ENCODE measurements at regions not wholly inside any gene's neighbourhood (a gene's known extent, or its start where the extent isn't known, plus 50 kb on each side); places are given as distances from the start of the nearest gene placed in this dataset.
"Not testable (repeated sequence)": the region's sequence is repeated elsewhere in the genome, so short reads cannot be mapped to it uniquely, and the experiment has no call there.

GRCh38 chr22:16665610-16666009 is 73.0 kb upstream of the CCT8L2 start:
- H3K4me1 ChIP-seq (ENCODE audit: insufficient read depth, low read length, poor library complexity, severe bottlenecking); intact Hi-C loops (cut with micrococcal nuclease; ENCODE audit: unreplicated experiment); H4K20me1 ChIP-seq (ENCODE audit: insufficient read depth, low read length); H3K9me3 ChIP-seq (ENCODE audit: low read length); CTCF ChIA-PET (ENCODE audit: unreplicated experiment); H3K27ac ChIP-seq (ENCODE audit: low read depth, low read length, poor library complexity, severe bottlenecking); BruUV-seq (replicated peaks); H2AFZ ChIP-seq (ENCODE audit: low read length); H3K4me3 ChIP-seq (ENCODE audit: low read depth, low read length, poor library complexity, severe bottlenecking); H3K79me2 ChIP-seq (ENCODE audit: insufficient read depth, low read depth, low read length); H3K36me3 ChIP-seq (ENCODE audit: insufficient read depth, low read length); H3K4me2 ChIP-seq (ENCODE audit: low read length); H3K9me2 ChIP-seq (ENCODE audit: insufficient read depth, low read length); POLR2A ChIA-PET; DNase-seq (ENCODE audit: low spot score): not testable (repeated sequence)

- H3K36me3 ChIP-seq (ENCODE audit: insufficient read depth, low read length); H3K4me2 ChIP-seq (ENCODE audit: low read length); H3K4me3 ChIP-seq (ENCODE audit: low read depth, low read length, poor library complexity, severe bottlenecking); H3K9me3 ChIP-seq (ENCODE audit: low read length); BruUV-seq (replicated peaks); POLR2A ChIA-PET; H3K79me2 ChIP-seq (ENCODE audit: insufficient read depth, low read depth, low read length); H2AFZ ChIP-seq (ENCODE audit: low read length); H3K4me1 ChIP-seq (ENCODE audit: insufficient read depth, low read length, poor library complexity, severe bottlenecking); intact Hi-C loops (cut with micrococcal nuclease; ENCODE audit: unreplicated experiment); H3K27ac ChIP-seq (ENCODE audit: low read depth, low read length, poor library complexity, severe bottlenecking); CTCF ChIA-PET (ENCODE audit: unreplicated experiment); H3K9me2 ChIP-seq (ENCODE audit: insufficient read depth, low read length); DNase-seq (ENCODE audit: low spot score); H4K20me1 ChIP-seq (ENCODE audit: insufficient read depth, low read length): not testable (repeated sequence)
Observed at GRCh38 chr22:16662330-16662729, 69.7 kb upstream of the CCT8L2 start.

- POLR2A ChIA-PET; H3K4me2 ChIP-seq (ENCODE audit: low read length); H3K9me2 ChIP-seq (ENCODE audit: insufficient read depth, low read length); CTCF ChIA-PET (ENCODE audit: unreplicated experiment); H3K27ac ChIP-seq (ENCODE audit: low read depth, low read length, poor library complexity, severe bottlenecking); H3K79me2 ChIP-seq (ENCODE audit: insufficient read depth, low read depth, low read length); H3K9me3 ChIP-seq (ENCODE audit: low read length); H4K20me1 ChIP-seq (ENCODE audit: insufficient read depth, low read length); H2AFZ ChIP-seq (ENCODE audit: low read length); intact Hi-C loops (cut with micrococcal nuclease; ENCODE audit: unreplicated experiment); H3K4me1 ChIP-seq (ENCODE audit: insufficient read depth, low read length, poor library complexity, severe bottlenecking); BruUV-seq (replicated peaks); H3K4me3 ChIP-seq (ENCODE audit: low read depth, low read length, poor library complexity, severe bottlenecking); DNase-seq (ENCODE audit: low spot score); H3K36me3 ChIP-seq (ENCODE audit: insufficient read depth, low read length): not testable (repeated sequence)
Observed at GRCh38 chr22:16660989-16661388, 68.4 kb upstream of the CCT8L2 start.

- H2AFZ ChIP-seq (ENCODE audit: low read length); H4K20me1 ChIP-seq (ENCODE audit: insufficient read depth, low read length); POLR2A ChIA-PET; DNase-seq (ENCODE audit: low spot score); H3K36me3 ChIP-seq (ENCODE audit: insufficient read depth, low read length); intact Hi-C loops (cut with micrococcal nuclease; ENCODE audit: unreplicated experiment); CTCF ChIA-PET (ENCODE audit: unreplicated experiment); H3K4me2 ChIP-seq (ENCODE audit: low read length); H3K9me3 ChIP-seq (ENCODE audit: low read length); H3K4me3 ChIP-seq (ENCODE audit: low read depth, low read length, poor library complexity, severe bottlenecking); BruUV-seq (replicated peaks); H3K27ac ChIP-seq (ENCODE audit: low read depth, low read length, poor library complexity, severe bottlenecking); H3K79me2 ChIP-seq (ENCODE audit: insufficient read depth, low read depth, low read length); H3K9me2 ChIP-seq (ENCODE audit: insufficient read depth, low read length); H3K4me1 ChIP-seq (ENCODE audit: insufficient read depth, low read length, poor library complexity, severe bottlenecking): not testable (repeated sequence)
Observed at GRCh38 chr22:16660570-16660969, 68.0 kb upstream of the CCT8L2 start.

- H3K4me1 ChIP-seq (ENCODE audit: insufficient read depth, low read length, poor library complexity, severe bottlenecking); H3K79me2 ChIP-seq (ENCODE audit: insufficient read depth, low read depth, low read length); DNase-seq (ENCODE audit: low spot score); H3K4me3 ChIP-seq (ENCODE audit: low read depth, low read length, poor library complexity, severe bottlenecking); H3K36me3 ChIP-seq (ENCODE audit: insufficient read depth, low read length); BruUV-seq (replicated peaks); H3K9me2 ChIP-seq (ENCODE audit: insufficient read depth, low read length); H3K27ac ChIP-seq (ENCODE audit: low read depth, low read length, poor library complexity, severe bottlenecking); H3K9me3 ChIP-seq (ENCODE audit: low read length); H4K20me1 ChIP-seq (ENCODE audit: insufficient read depth, low read length); H3K4me2 ChIP-seq (ENCODE audit: low read length); H2AFZ ChIP-seq (ENCODE audit: low read length); CTCF ChIA-PET (ENCODE audit: unreplicated experiment): not testable (repeated sequence)
- POLR2A ChIA-PET, result interaction anchor here (0.7 kb wide), 1 partner anchor 23 kb away, joined by 4 read pairs; no protein-coding TSS in a partner anchor
- intact Hi-C loops (cut with micrococcal nuclease; ENCODE audit: unreplicated experiment), result loop anchor here (5.0 kb wide), 1 partner anchor 48 kb away; no protein-coding TSS in a partner anchor
Observed at GRCh38 chr22:16659273-16659834, 66.7 kb upstream of the CCT8L2 start.

All from OCI-LY7 (cell line).